K562 (cell line): ENCODE measurements at regions not wholly inside any gene's neighbourhood (a gene's known extent, or its start where the extent isn't known, plus 50 kb on each side); places are given as distances from the start of the nearest gene placed in this dataset.

Experiments used
- POLR2A ChIP-seq: fragments of 450-650 bp; conservative IDR thresholded peaks from 2 replicates; pipeline ENCODE4 v1.6.1; 2016
- RFX1 ChIP-seq: fragments of 450-650 bp; IDR thresholded peaks from 2 replicates; pipeline ENCODE4 v1.6.1; 2016; ENCODE audit warnings: mild to moderate bottlenecking, moderate library complexity

- TF ChIP-seq RFX1 (no peak), POLR2A (no peak)
Observed at GRCh38 chr6:2594868-2595267, 155.9 kb downstream of the MYLK4 start.
